ENCODE measurements at regions not wholly inside any gene's neighbourhood (a gene's known extent, or its start where the extent isn't known, plus 50 kb on each side); places are given as distances from the start of the nearest gene placed in this dataset.
"Not testable (repeated sequence)": the region's sequence is repeated elsewhere in the genome, so short reads cannot be mapped to it uniquely, and the experiment has no call there.

- H3K27ac ChIP-seq (ENCODE audit: insufficient read depth, low read length, poor library complexity, severe bottlenecking) = no peak overlapping the region
- H3K9me3 ChIP-seq (ENCODE audit: control insufficient read depth, low read length) = no peaks in the 10 kb centered on the region
- no peak for DNase-seq
- no peak overlapping the region for H3K4me3 ChIP-seq (ENCODE audit: insufficient read depth, low read depth, low read length, poor library complexity, severe bottlenecking)
- no peaks in the 10 kb centered on the region for H3K4me1 ChIP-seq (ENCODE audit: control insufficient read depth, insufficient read depth, low read length, poor library complexity, severe bottlenecking)
- H3K36me3 ChIP-seq (ENCODE audit: control insufficient read depth, insufficient read depth, low read length) = no peaks in the 10 kb centered on the region
- no peaks in the 10 kb centered on the region for H3K27me3 ChIP-seq (replicated peaks; ENCODE audit: control insufficient read depth, insufficient read depth, low read length, poor library complexity, severe bottlenecking)
Measured at GRCh38 chr11:129703846-129704245, 111.8 kb upstream of the TMEM45B start.

- H3K27ac ChIP-seq (ENCODE audit: insufficient read depth, low read length, poor library complexity, severe bottlenecking) = no peak overlapping the region
- H3K27me3 ChIP-seq (replicated peaks; ENCODE audit: control insufficient read depth, insufficient read depth, low read length, poor library complexity, severe bottlenecking) = no peaks in the 10 kb centered on the region
- H3K4me1 ChIP-seq (ENCODE audit: control insufficient read depth, insufficient read depth, low read length, poor library complexity, severe bottlenecking) = no peaks in the 10 kb centered on the region
- H3K4me3 ChIP-seq (ENCODE audit: insufficient read depth, low read depth, low read length, poor library complexity, severe bottlenecking) = no peak overlapping the region
- no peaks in the 10 kb centered on the region for H3K9me3 ChIP-seq (ENCODE audit: control insufficient read depth, low read length)
- no peak for DNase-seq
- no peaks in the 10 kb centered on the region for H3K36me3 ChIP-seq (ENCODE audit: control insufficient read depth, insufficient read depth, low read length)
Measured at GRCh38 chr11:129704831-129705230, 110.8 kb upstream of the TMEM45B start.

- H3K27me3 ChIP-seq (replicated peaks; ENCODE audit: control insufficient read depth, insufficient read depth, low read length, poor library complexity, severe bottlenecking) = no peaks in the 10 kb centered on the region
Measured at GRCh38 chr11:129705341-129705740, 110.3 kb upstream of the TMEM45B start.

GRCh38 chr11:129705933-129706332 is 109.7 kb upstream of the TMEM45B start:
- H3K36me3 ChIP-seq (ENCODE audit: control insufficient read depth, insufficient read depth, low read length) = no peaks in the 10 kb centered on the region

More at GRCh38 chr11:129705341-129705740, 110.3 kb upstream of the TMEM45B start:
- Histone ChIP-seq H3K4me1 (ENCODE audit: control insufficient read depth, insufficient read depth, low read length, poor library complexity, severe bottlenecking) (no peaks in the 10 kb centered on the region), H3K4me3 (ENCODE audit: insufficient read depth, low read depth, low read length, poor library complexity, severe bottlenecking) (no peak overlapping the region), H3K27ac (ENCODE audit: insufficient read depth, low read length, poor library complexity, severe bottlenecking) (no peak overlapping the region), H3K36me3 (ENCODE audit: control insufficient read depth, insufficient read depth, low read length) (no peaks in the 10 kb centered on the region), H3K9me3 (ENCODE audit: control insufficient read depth, low read length) (no peaks in the 10 kb centered on the region)
- DNase-seq = no peak

GRCh38 chr11:129709801-129710398 is 105.7 kb upstream of the TMEM45B start:
- no peak overlapping the region for H3K27ac ChIP-seq (ENCODE audit: insufficient read depth, low read length, poor library complexity, severe bottlenecking)
- no peaks in the 10 kb centered on the region for H3K4me1 ChIP-seq (ENCODE audit: control insufficient read depth, insufficient read depth, low read length, poor library complexity, severe bottlenecking)
- H3K27me3 ChIP-seq (replicated peaks; ENCODE audit: control insufficient read depth, insufficient read depth, low read length, poor library complexity, severe bottlenecking) = no peaks in the 10 kb centered on the region
- DNase-seq = no peak
- H3K36me3 ChIP-seq (ENCODE audit: control insufficient read depth, insufficient read depth, low read length) = no peaks in the 10 kb centered on the region
- H3K4me3 ChIP-seq (ENCODE audit: insufficient read depth, low read depth, low read length, poor library complexity, severe bottlenecking) = no peak overlapping the region
- H3K9me3 ChIP-seq (ENCODE audit: control insufficient read depth, low read length) = no peaks in the 10 kb centered on the region

More at GRCh38 chr11:129705933-129706332, 109.7 kb upstream of the TMEM45B start:
- no peak overlapping the region for H3K4me3 ChIP-seq (ENCODE audit: insufficient read depth, low read depth, low read length, poor library complexity, severe bottlenecking)
- DNase-seq = no peak
- H3K9me3 ChIP-seq (ENCODE audit: control insufficient read depth, low read length) = no peaks in the 10 kb centered on the region
- no peaks in the 10 kb centered on the region for H3K27me3 ChIP-seq (replicated peaks; ENCODE audit: control insufficient read depth, insufficient read depth, low read length, poor library complexity, severe bottlenecking)
- no peak overlapping the region for H3K27ac ChIP-seq (ENCODE audit: insufficient read depth, low read length, poor library complexity, severe bottlenecking)
- no peaks in the 10 kb centered on the region for H3K4me1 ChIP-seq (ENCODE audit: control insufficient read depth, insufficient read depth, low read length, poor library complexity, severe bottlenecking)

GRCh38 chr11:129710423-129710822 is 105.2 kb upstream of the TMEM45B start:
- no peak for DNase-seq
- H3K36me3 ChIP-seq (ENCODE audit: control insufficient read depth, insufficient read depth, low read length) = no peaks in the 10 kb centered on the region
- H3K9me3 ChIP-seq (ENCODE audit: control insufficient read depth, low read length) = no peaks in the 10 kb centered on the region
- H3K4me1 ChIP-seq (ENCODE audit: control insufficient read depth, insufficient read depth, low read length, poor library complexity, severe bottlenecking) = no peaks in the 10 kb centered on the region
- no peaks in the 10 kb centered on the region for H3K27me3 ChIP-seq (replicated peaks; ENCODE audit: control insufficient read depth, insufficient read depth, low read length, poor library complexity, severe bottlenecking)
- H3K4me3 ChIP-seq (ENCODE audit: insufficient read depth, low read depth, low read length, poor library complexity, severe bottlenecking) = no peak overlapping the region
- no peak overlapping the region for H3K27ac ChIP-seq (ENCODE audit: insufficient read depth, low read length, poor library complexity, severe bottlenecking)

- Histone ChIP-seq H3K4me3 (ENCODE audit: insufficient read depth, low read depth, low read length, poor library complexity, severe bottlenecking) (no peak overlapping the region), H3K27me3 (replicated peaks; ENCODE audit: control insufficient read depth, insufficient read depth, low read length, poor library complexity, severe bottlenecking) (no peaks in the 10 kb centered on the region), H3K4me1 (ENCODE audit: control insufficient read depth, insufficient read depth, low read length, poor library complexity, severe bottlenecking) (no peaks in the 10 kb centered on the region), H3K27ac (ENCODE audit: insufficient read depth, low read length, poor library complexity, severe bottlenecking) (no peak overlapping the region), H3K9me3 (ENCODE audit: control insufficient read depth, low read length) (no peaks in the 10 kb centered on the region), H3K36me3 (ENCODE audit: control insufficient read depth, insufficient read depth, low read length) (no peaks in the 10 kb centered on the region)
- DNase-seq = no peak
Measured at GRCh38 chr11:129711760-129712159, 103.9 kb upstream of the TMEM45B start.

GRCh38 chr11:129712486-129713240 is 103.0 kb upstream of the TMEM45B start:
- not testable (repeated sequence) for H3K4me3 ChIP-seq (ENCODE audit: insufficient read depth, low read depth, low read length, poor library complexity, severe bottlenecking); H3K36me3 ChIP-seq (ENCODE audit: control insufficient read depth, insufficient read depth, low read length); H3K27ac ChIP-seq (ENCODE audit: insufficient read depth, low read length, poor library complexity, severe bottlenecking); H3K9me3 ChIP-seq (ENCODE audit: control insufficient read depth, low read length); H3K27me3 ChIP-seq (replicated peaks; ENCODE audit: control insufficient read depth, insufficient read depth, low read length, poor library complexity, severe bottlenecking); DNase-seq; H3K4me1 ChIP-seq (ENCODE audit: control insufficient read depth, insufficient read depth, low read length, poor library complexity, severe bottlenecking)

- DNase-seq = no peak
- Histone ChIP-seq H3K4me3 (ENCODE audit: insufficient read depth, low read depth, low read length, poor library complexity, severe bottlenecking) (no peak overlapping the region), H3K9me3 (ENCODE audit: control insufficient read depth, low read length) (no peaks in the 10 kb centered on the region), H3K4me1 (ENCODE audit: control insufficient read depth, insufficient read depth, low read length, poor library complexity, severe bottlenecking) (no peaks in the 10 kb centered on the region), H3K27me3 (replicated peaks; ENCODE audit: control insufficient read depth, insufficient read depth, low read length, poor library complexity, severe bottlenecking) (no peaks in the 10 kb centered on the region), H3K27ac (ENCODE audit: insufficient read depth, low read length, poor library complexity, severe bottlenecking) (no peak overlapping the region), H3K36me3 (ENCODE audit: control insufficient read depth, insufficient read depth, low read length) (no peaks in the 10 kb centered on the region)
Measured at GRCh38 chr11:129719037-129719436, 96.6 kb upstream of the TMEM45B start.

GRCh38 chr11:129720156-129720555 is 95.5 kb upstream of the TMEM45B start:
- no peaks in the 10 kb centered on the region for H3K36me3 ChIP-seq (ENCODE audit: control insufficient read depth, insufficient read depth, low read length)
- DNase-seq = no peak
- no peaks in the 10 kb centered on the region for H3K9me3 ChIP-seq (ENCODE audit: control insufficient read depth, low read length)
- H3K27me3 ChIP-seq (replicated peaks; ENCODE audit: control insufficient read depth, insufficient read depth, low read length, poor library complexity, severe bottlenecking) = no peaks in the 10 kb centered on the region
- no peak overlapping the region for H3K27ac ChIP-seq (ENCODE audit: insufficient read depth, low read length, poor library complexity, severe bottlenecking)
- H3K4me1 ChIP-seq (ENCODE audit: control insufficient read depth, insufficient read depth, low read length, poor library complexity, severe bottlenecking) = no peaks in the 10 kb centered on the region
- H3K4me3 ChIP-seq (ENCODE audit: insufficient read depth, low read depth, low read length, poor library complexity, severe bottlenecking) = no peak overlapping the region
